ENCODE measurements at regions not wholly inside any gene's neighbourhood (a gene's known extent, or its start where the extent isn't known, plus 50 kb on each side); places are given as distances from the start of the nearest gene placed in this dataset.

GRCh38 chr2:177036747-177037146 lies 175.8 kb upstream of the HNRNPA3 start:
- Histone ChIP-seq H3K27ac (no peak overlapping the region), H3K36me3 (no peaks in the 10 kb centered on the region), H3K27me3 (no peaks in the 10 kb centered on the region), H3K4me3 (no peak overlapping the region), H3K9me3 (no peaks in the 10 kb centered on the region), H3K4me1 (no peaks in the 10 kb centered on the region)
- DNase-seq (ENCODE audit: low spot score), result no peak
- TF ChIP-seq CTCF (IDR thresholded peaks at IDR 0.05), result no peak

- no peak overlapping the region for H3K27ac ChIP-seq
- H3K9me3 ChIP-seq, result no peaks in the 10 kb centered on the region
- no peak overlapping the region for H3K4me3 ChIP-seq
- H3K36me3 ChIP-seq, result no peaks in the 10 kb centered on the region
- H3K4me1 ChIP-seq, result no peaks in the 10 kb centered on the region
- no peak for DNase-seq (ENCODE audit: low spot score)
- no peaks in the 10 kb centered on the region for H3K27me3 ChIP-seq
- no peak for TF ChIP-seq CTCF (IDR thresholded peaks at IDR 0.05)
Measured at GRCh38 chr2:177037569-177037968, 175.0 kb upstream of the HNRNPA3 start.

- H3K36me3 ChIP-seq, result no peaks in the 10 kb centered on the region
- H3K27ac ChIP-seq, result no peak overlapping the region
- no peaks in the 10 kb centered on the region for H3K27me3 ChIP-seq
- no peaks in the 10 kb centered on the region for H3K9me3 ChIP-seq
- TF ChIP-seq CTCF (IDR thresholded peaks at IDR 0.05), result no peak
- DNase-seq (ENCODE audit: low spot score), result no peak
- no peaks in the 10 kb centered on the region for H3K4me1 ChIP-seq
- no peak overlapping the region for H3K4me3 ChIP-seq
Measured at GRCh38 chr2:177038787-177039484, 173.7 kb upstream of the HNRNPA3 start.

- no peak for TF ChIP-seq CTCF (IDR thresholded peaks at IDR 0.05)
Measured at GRCh38 chr2:177042311-177042710, 170.3 kb upstream of the HNRNPA3 start.

GRCh38 chr2:177044671-177045070 lies 167.9 kb upstream of the HNRNPA3 start:
- Histone ChIP-seq H3K4me3 (no peak overlapping the region), H3K36me3 (no peaks in the 10 kb centered on the region), H3K9me3 (peaks cover 0 to 6% of the 10 kb centered on the region in 2 donors), H3K4me1 (no peaks in the 10 kb centered on the region), H3K27ac (no peak overlapping the region), H3K27me3 (no peaks in the 10 kb centered on the region)
- no peak for TF ChIP-seq CTCF (IDR thresholded peaks at IDR 0.05)
- DNase-seq (ENCODE audit: low spot score), result no peak

More at GRCh38 chr2:177042311-177042710, 170.3 kb upstream of the HNRNPA3 start:
- no peaks in the 10 kb centered on the region for H3K27me3 ChIP-seq
- H3K4me3 ChIP-seq, result no peak overlapping the region
- no peak for DNase-seq (ENCODE audit: low spot score)
- no peaks in the 10 kb centered on the region for H3K36me3 ChIP-seq
- no peaks in the 10 kb centered on the region for H3K9me3 ChIP-seq
- H3K4me1 ChIP-seq, result no peaks in the 10 kb centered on the region
- no peak overlapping the region for H3K27ac ChIP-seq

GRCh38 chr2:177048981-177049380 lies 163.6 kb upstream of the HNRNPA3 start:
- Histone ChIP-seq H3K36me3 (no peaks in the 10 kb centered on the region), H3K27ac (no peak overlapping the region), H3K4me3 (no peak overlapping the region), H3K27me3 (no peaks in the 10 kb centered on the region), H3K9me3 (peaks cover 0 to 6% of the 10 kb centered on the region in 2 donors), H3K4me1 (no peaks in the 10 kb centered on the region)
- no peak for TF ChIP-seq CTCF (IDR thresholded peaks at IDR 0.05)
- no peak for DNase-seq (ENCODE audit: low spot score)
